ENCODE measurements at regions not wholly inside any gene's neighbourhood (a gene's known extent, or its start where the extent isn't known, plus 50 kb on each side); places are given as distances from the start of the nearest gene placed in this dataset.

DNA sequence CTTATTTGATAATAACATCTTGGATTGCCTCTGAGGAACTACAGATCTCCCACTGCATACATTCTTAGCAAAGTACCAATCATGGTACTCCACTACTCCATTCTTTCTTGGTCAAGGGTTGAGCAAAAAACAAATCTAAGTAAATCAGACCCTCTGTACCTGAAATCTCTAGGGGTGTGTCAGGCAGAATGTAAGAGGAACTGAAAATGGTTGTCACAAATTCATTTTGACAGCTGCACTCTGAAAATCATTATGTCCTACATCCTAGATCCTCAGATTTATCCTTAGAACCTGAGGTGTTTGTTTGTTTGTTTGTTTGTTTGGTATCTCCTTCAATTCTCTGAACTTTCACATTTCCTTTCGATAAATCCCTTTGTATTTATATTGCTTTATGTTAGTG is 433.2 kb upstream of the BTBD3 start:
- TF ChIP-seq, protein P1, sequence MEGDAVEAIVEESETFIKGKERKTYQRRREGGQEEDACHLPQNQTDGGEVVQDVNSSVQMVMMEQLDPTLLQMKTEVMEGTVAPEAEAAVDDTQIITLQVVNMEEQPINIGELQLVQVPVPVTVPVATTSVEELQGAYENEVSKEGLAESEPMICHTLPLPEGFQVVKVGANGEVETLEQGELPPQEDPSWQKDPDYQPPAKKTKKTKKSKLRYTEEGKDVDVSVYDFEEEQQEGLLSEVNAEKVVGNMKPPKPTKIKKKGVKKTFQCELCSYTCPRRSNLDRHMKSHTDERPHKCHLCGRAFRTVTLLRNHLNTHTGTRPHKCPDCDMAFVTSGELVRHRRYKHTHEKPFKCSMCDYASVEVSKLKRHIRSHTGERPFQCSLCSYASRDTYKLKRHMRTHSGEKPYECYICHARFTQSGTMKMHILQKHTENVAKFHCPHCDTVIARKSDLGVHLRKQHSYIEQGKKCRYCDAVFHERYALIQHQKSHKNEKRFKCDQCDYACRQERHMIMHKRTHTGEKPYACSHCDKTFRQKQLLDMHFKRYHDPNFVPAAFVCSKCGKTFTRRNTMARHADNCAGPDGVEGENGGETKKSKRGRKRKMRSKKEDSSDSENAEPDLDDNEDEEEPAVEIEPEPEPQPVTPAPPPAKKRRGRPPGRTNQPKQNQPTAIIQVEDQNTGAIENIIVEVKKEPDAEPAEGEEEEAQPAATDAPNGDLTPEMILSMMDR (IDR thresholded peaks at IDR 0.05) = no peak
- no peak for TF ChIP-seq POLR2A (IDR thresholded peaks at IDR 0.05)
